Body of pancreas (tissue), 4 donors: ENCODE measurements at regions not wholly inside any gene's neighbourhood (a gene's known extent, or its start where the extent isn't known, plus 50 kb on each side); places are given as distances from the start of the nearest gene placed in this dataset.

Experiments used
- POLR2A ChIP-seq, 3 donors: fragments of 450-650 bp; IDR thresholded peaks; one replicate each; pipeline ENCODE4 v1.6.1; 2016; ENCODE audit warnings: antibody characterized with exemption in 3 of 3, mild to moderate bottlenecking in 2 of 3
- TF ChIP-seq, protein P1 (sequence below), 7 experiments: fragments of 450-650 bp in 4 of 7; fragments of 200-600 bp in 3 of 7; sonication (generic) in 3 of 7; IDR thresholded peaks; one replicate each; pipeline ENCODE4 v1.5.1; 2016 to 2019; ENCODE audit warnings: antibody characterized with exemption in 7 of 7

DNA sequence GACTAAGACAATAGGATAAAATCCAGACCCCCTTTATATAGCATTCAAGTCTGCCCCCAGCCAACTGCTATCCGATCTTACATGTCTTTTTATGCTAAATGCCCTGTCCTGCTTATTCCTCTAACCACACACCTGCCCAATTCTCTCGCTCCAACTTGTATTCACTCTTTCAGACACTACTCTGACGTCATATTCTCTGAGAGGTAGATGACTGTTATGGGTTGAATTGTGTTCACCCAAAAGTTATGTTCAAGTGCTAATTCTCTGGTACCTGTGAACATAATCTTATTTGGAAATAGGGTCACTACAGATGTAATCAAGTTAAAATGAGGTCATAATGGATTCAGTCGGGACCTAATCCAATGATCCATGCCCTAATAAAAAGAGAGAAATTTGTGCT is 84.0 kb upstream of the PTPRR start:
- TF ChIP-seq, protein P1, sequence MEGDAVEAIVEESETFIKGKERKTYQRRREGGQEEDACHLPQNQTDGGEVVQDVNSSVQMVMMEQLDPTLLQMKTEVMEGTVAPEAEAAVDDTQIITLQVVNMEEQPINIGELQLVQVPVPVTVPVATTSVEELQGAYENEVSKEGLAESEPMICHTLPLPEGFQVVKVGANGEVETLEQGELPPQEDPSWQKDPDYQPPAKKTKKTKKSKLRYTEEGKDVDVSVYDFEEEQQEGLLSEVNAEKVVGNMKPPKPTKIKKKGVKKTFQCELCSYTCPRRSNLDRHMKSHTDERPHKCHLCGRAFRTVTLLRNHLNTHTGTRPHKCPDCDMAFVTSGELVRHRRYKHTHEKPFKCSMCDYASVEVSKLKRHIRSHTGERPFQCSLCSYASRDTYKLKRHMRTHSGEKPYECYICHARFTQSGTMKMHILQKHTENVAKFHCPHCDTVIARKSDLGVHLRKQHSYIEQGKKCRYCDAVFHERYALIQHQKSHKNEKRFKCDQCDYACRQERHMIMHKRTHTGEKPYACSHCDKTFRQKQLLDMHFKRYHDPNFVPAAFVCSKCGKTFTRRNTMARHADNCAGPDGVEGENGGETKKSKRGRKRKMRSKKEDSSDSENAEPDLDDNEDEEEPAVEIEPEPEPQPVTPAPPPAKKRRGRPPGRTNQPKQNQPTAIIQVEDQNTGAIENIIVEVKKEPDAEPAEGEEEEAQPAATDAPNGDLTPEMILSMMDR (IDR thresholded peaks at IDR 0.05): no peak
- no peak for TF ChIP-seq POLR2A (IDR thresholded peaks at IDR 0.05)
